ENCODE measurements at regions not wholly inside any gene's neighbourhood (a gene's known extent, or its start where the extent isn't known, plus 50 kb on each side); places are given as distances from the start of the nearest gene placed in this dataset.

- no peak for DNase-seq (ENCODE audit: low spot score)
- no peak for TF ChIP-seq CTCF (IDR thresholded peaks at IDR 0.05; ENCODE audit: extremely low read depth, missing control alignments)
Measured at GRCh38 chr1:78427506-78427905, 63.3 kb upstream of the PTGFR start.

GRCh38 chr1:78432016-78432415 lies 58.8 kb upstream of the PTGFR start:
- TF ChIP-seq CTCF (IDR thresholded peaks at IDR 0.05; ENCODE audit: extremely low read depth, missing control alignments) = no peak
- DNase-seq (ENCODE audit: low spot score) = no peak

GRCh38 chr1:78434351-78434750 lies 56.4 kb upstream of the PTGFR start:
- no peak for TF ChIP-seq CTCF (IDR thresholded peaks at IDR 0.05; ENCODE audit: extremely low read depth, missing control alignments)
- DNase-seq (ENCODE audit: low spot score) = no peak

GRCh38 chr1:78436961-78437360 lies 53.8 kb upstream of the PTGFR start:
- DNase-seq (ENCODE audit: low spot score) = no peak
- TF ChIP-seq CTCF (IDR thresholded peaks at IDR 0.05; ENCODE audit: extremely low read depth, missing control alignments) = no peak

- no peak for TF ChIP-seq CTCF (IDR thresholded peaks at IDR 0.05; ENCODE audit: extremely low read depth, missing control alignments)
- DNase-seq (ENCODE audit: low spot score) = no peak
Measured at GRCh38 chr1:78437396-78437795, 53.4 kb upstream of the PTGFR start.

GRCh38 chr1:78437941-78438340 lies 52.8 kb upstream of the PTGFR start:
- no peak for DNase-seq (ENCODE audit: low spot score)
- no peak for TF ChIP-seq CTCF (IDR thresholded peaks at IDR 0.05; ENCODE audit: extremely low read depth, missing control alignments)

GRCh38 chr1:78440381-78440793 lies 50.4 kb upstream of the PTGFR start:
- no peak for DNase-seq (ENCODE audit: low spot score)
- no peak for TF ChIP-seq CTCF (IDR thresholded peaks at IDR 0.05; ENCODE audit: extremely low read depth, missing control alignments)
